ENCODE measurements at regions not wholly inside any gene's neighbourhood (a gene's known extent, or its start where the extent isn't known, plus 50 kb on each side); places are given as distances from the start of the nearest gene placed in this dataset.

DNA sequence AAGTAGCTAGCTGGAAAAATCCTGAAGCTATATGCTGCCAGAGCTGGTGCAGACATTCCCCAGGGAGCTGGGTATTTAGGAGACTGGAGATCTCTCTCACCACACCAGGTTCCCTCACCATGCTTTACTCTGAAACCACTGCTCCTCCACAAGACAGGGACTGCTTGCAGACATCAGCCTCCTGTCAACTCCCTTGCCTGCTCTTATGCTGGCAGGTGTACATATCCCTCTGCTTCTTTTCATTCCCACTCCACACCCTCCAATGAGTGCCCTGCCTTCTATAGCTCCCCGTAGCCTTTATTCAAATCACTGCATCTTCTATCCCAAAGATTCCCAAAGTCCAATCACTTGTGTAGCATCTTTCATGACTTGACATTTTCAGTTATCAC lies 380.7 kb downstream of the NFIB start:
- no peak for TF ChIP-seq POLR2AphosphoS5 (IDR thresholded peaks at IDR 0.05)
- no peak for TF ChIP-seq POLR2A (IDR thresholded peaks at IDR 0.05)
- TF ChIP-seq CTCF (IDR thresholded peaks at IDR 0.05), result no peak
- DNase-seq (ENCODE audit: low spot score in 2 of 2), result no peak
- H3K27ac ChIP-seq, result no peak overlapping the region
- no peak overlapping the region for H3K4me3 ChIP-seq
- no peaks in the 10 kb centered on the region for H3K36me3 ChIP-seq
- H3K9me3 ChIP-seq, result no peaks in the 10 kb centered on the region
- intact Hi-C loops (cut with DNase I; ENCODE audit: low total_unique reads), result no loop called here
- no peaks in the 10 kb centered on the region for H3K27me3 ChIP-seq
- H3K4me1 ChIP-seq, result no peaks in the 10 kb centered on the region

GRCh38 chr9:13932528-13933267 lies 381.2 kb downstream of the NFIB start:
- no peak for DNase-seq (ENCODE audit: low spot score in 2 of 2)
- no peaks in the 10 kb centered on the region for H3K36me3 ChIP-seq
- H3K4me1 ChIP-seq, result no peaks in the 10 kb centered on the region
- TF ChIP-seq POLR2A (IDR thresholded peaks at IDR 0.05), result no peak
- TF ChIP-seq CTCF (IDR thresholded peaks at IDR 0.05), result no peak
- no peak for TF ChIP-seq POLR2AphosphoS5 (IDR thresholded peaks at IDR 0.05)
- intact Hi-C loops (cut with DNase I; ENCODE audit: low total_unique reads), result no loop called here
- H3K4me3 ChIP-seq, result no peak overlapping the region
- H3K27ac ChIP-seq, result no peak overlapping the region
- no peaks in the 10 kb centered on the region for H3K27me3 ChIP-seq
- no peaks in the 10 kb centered on the region for H3K9me3 ChIP-seq

GRCh38 chr9:13929013-13929412 lies 384.9 kb downstream of the NFIB start:
- DNase-seq (ENCODE audit: low spot score in 2 of 2), result no peak
- Histone ChIP-seq H3K4me3 (no peak overlapping the region), H3K4me1 (no peaks in the 10 kb centered on the region), H3K9me3 (no peaks in the 10 kb centered on the region), H3K36me3 (no peaks in the 10 kb centered on the region), H3K27me3 (no peaks in the 10 kb centered on the region), H3K27ac (no peak overlapping the region)
- TF ChIP-seq CTCF (IDR thresholded peaks at IDR 0.05) (no peak), POLR2A (IDR thresholded peaks at IDR 0.05) (no peak), POLR2AphosphoS5 (IDR thresholded peaks at IDR 0.05) (no peak)
- intact Hi-C loops (cut with DNase I; ENCODE audit: low total_unique reads), result no loop called here

DNA sequence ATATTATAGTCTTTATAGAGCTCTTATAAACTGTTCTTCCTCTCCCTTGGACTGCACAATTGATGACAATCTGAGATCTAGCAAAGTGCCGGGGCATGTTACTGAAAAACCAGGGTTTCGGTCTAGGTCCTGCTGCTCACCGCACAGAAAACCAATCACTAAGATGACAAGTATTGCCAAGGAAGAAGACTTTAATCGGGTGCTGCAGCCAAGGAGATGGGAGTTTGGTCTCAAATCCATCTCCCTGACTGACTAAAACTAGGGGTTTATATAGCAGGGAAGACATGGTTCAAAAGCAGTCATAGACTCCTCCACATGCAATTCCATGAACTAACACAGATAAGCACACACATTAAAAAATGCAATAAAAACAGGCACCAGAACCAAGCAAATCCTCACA lies 390.6 kb downstream of the NFIB start:
- no peak for DNase-seq (ENCODE audit: low spot score in 2 of 2)
- Histone ChIP-seq H3K36me3 (no peaks in the 10 kb centered on the region), H3K4me3 (no peak overlapping the region), H3K27ac (no peak overlapping the region), H3K4me1 (no peaks in the 10 kb centered on the region), H3K27me3 (no peaks in the 10 kb centered on the region), H3K9me3 (no peaks in the 10 kb centered on the region)
- TF ChIP-seq POLR2A (IDR thresholded peaks at IDR 0.05), result no peak
- no peak for TF ChIP-seq POLR2AphosphoS5 (IDR thresholded peaks at IDR 0.05)
- no peak for TF ChIP-seq CTCF (IDR thresholded peaks at IDR 0.05)
- intact Hi-C loops (cut with DNase I; ENCODE audit: low total_unique reads), result no loop called here

DNA sequence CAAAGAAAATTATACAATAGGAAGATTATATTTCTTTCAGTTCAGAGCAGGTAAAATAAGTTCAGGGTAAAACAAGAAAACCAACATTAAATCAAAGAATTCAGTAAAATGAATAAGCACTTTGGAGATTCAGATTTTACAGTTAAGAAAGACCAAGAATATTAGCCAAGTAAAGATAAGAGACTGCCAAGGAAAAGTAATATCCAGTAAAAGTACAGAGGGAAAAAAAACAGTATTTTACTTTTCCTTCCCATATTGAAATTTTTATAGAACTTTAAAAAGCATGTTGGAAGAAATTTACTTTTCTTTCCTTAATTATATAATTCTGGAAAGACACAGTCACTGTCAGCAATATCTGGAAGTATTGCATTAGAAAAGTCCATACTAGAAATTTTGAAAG lies 393.4 kb downstream of the NFIB start:
- Histone ChIP-seq H3K36me3 (no peaks in the 10 kb centered on the region), H3K9me3 (no peaks in the 10 kb centered on the region), H3K27ac (no peak overlapping the region), H3K27me3 (no peaks in the 10 kb centered on the region), H3K4me3 (no peak overlapping the region), H3K4me1 (no peaks in the 10 kb centered on the region)
- intact Hi-C loops (cut with DNase I; ENCODE audit: low total_unique reads), result no loop called here
- TF ChIP-seq POLR2A (IDR thresholded peaks at IDR 0.05) (no peak), POLR2AphosphoS5 (IDR thresholded peaks at IDR 0.05) (no peak), CTCF (IDR thresholded peaks at IDR 0.05) (no peak)
- DNase-seq (ENCODE audit: low spot score in 2 of 2), result no peak
